IPS DF 4.7 (cell line): ENCODE measurements at regions not wholly inside any gene's neighbourhood (a gene's known extent, or its start where the extent isn't known, plus 50 kb on each side); places are given as distances from the start of the nearest gene placed in this dataset.
"Not testable (repeated sequence)": the region's sequence is repeated elsewhere in the genome, so short reads cannot be mapped to it uniquely, and the experiment has no call there.

Source experiments
- DNase-seq: peaks from one replicate; pipeline ENCODE4 v3.0.0-alpha.2; 2013; ENCODE audit warnings: low spot score; ENCODE audit errors: extremely low read depth

GRCh38 chr22:35178446-35178845 is 78.8 kb upstream of the HMGXB4 start:
- DNase-seq: no peak

- no peak for DNase-seq
These were observed 73.4 kb upstream of the HMGXB4 start for GRCh38 chr22:35183917-35184316.

- no peak for DNase-seq
These were observed 70.8 kb upstream of the HMGXB4 start for GRCh38 chr22:35186492-35186891.

GRCh38 chr22:35188930-35189329 is 68.4 kb upstream of the HMGXB4 start:
- DNase-seq: not testable (repeated sequence)

GRCh38 chr22:35189559-35189958 is 67.7 kb upstream of the HMGXB4 start:
- DNase-seq: no peak

GRCh38 chr22:35191412-35191811 is 65.9 kb upstream of the HMGXB4 start:
- DNase-seq: no peak

- no peak for DNase-seq
These were observed 65.0 kb upstream of the HMGXB4 start for GRCh38 chr22:35192129-35192918.

GRCh38 chr22:35195226-35195625 is 62.1 kb upstream of the HMGXB4 start:
- DNase-seq: no peak

- no peak for DNase-seq
These were observed 61.5 kb upstream of the HMGXB4 start for GRCh38 chr22:35195821-35196220.

- no peak for DNase-seq
These were observed 60.2 kb upstream of the HMGXB4 start for GRCh38 chr22:35197071-35197470.

GRCh38 chr22:35197886-35198285 is 59.4 kb upstream of the HMGXB4 start:
- DNase-seq: no peak

- DNase-seq: no peak
These were observed 58.6 kb upstream of the HMGXB4 start for GRCh38 chr22:35198738-35199137.

GRCh38 chr22:35202376-35202775 is 54.9 kb upstream of the HMGXB4 start:
- DNase-seq: no peak

GRCh38 chr22:35203583-35203982 is 53.7 kb upstream of the HMGXB4 start:
- no peak for DNase-seq

GRCh38 chr22:35204807-35205775 is 52.2 kb upstream of the HMGXB4 start:
- DNase-seq: no peak

GRCh38 chr22:35205961-35206360 is 51.3 kb upstream of the HMGXB4 start:
- DNase-seq: no peak

- DNase-seq: no peak
These were observed 50.4 kb upstream of the HMGXB4 start for GRCh38 chr22:35206889-35207288.
